ENCODE measurements at regions not wholly inside any gene's neighbourhood (a gene's known extent, or its start where the extent isn't known, plus 50 kb on each side); places are given as distances from the start of the nearest gene placed in this dataset.

- DNase-seq (ENCODE audit: low spot score) (no peak), ATAC-seq (ENCODE audit: low read depth) (no peak)
- no peaks in the 10 kb centered on the region for H3K9me3 ChIP-seq (ENCODE audit: severe bottlenecking)
- H3K36me3 ChIP-seq (ENCODE audit: low read depth), result no peaks in the 10 kb centered on the region
- no peak for TF ChIP-seq CTCF (IDR thresholded peaks at IDR 0.05; ENCODE audit: poor library complexity, severe bottlenecking)
- H3K4me1 ChIP-seq (ENCODE audit: insufficient read depth, poor library complexity, severe bottlenecking), result peaks cover 15% of the 10 kb centered on the region
- no peaks in the 10 kb centered on the region for H3K27me3 ChIP-seq (ENCODE audit: insufficient read depth, poor library complexity, severe bottlenecking)
- H3K27ac ChIP-seq (ENCODE audit: poor library complexity, severe bottlenecking), result no peak overlapping the region
- H3K4me3 ChIP-seq (ENCODE audit: severe bottlenecking), result no peak overlapping the region
These were observed 235.3 kb downstream of the PTTG2 start for GRCh38 chr4:38195486-38195885.

GRCh38 chr4:38195911-38196310 lies 235.7 kb downstream of the PTTG2 start:
- H3K4me1 ChIP-seq (ENCODE audit: insufficient read depth, poor library complexity, severe bottlenecking), result peaks cover 12% of the 10 kb centered on the region
- ATAC-seq (ENCODE audit: low read depth), result no peak
- DNase-seq (ENCODE audit: low spot score), result no peak
- H3K4me3 ChIP-seq (ENCODE audit: severe bottlenecking), result no peak overlapping the region
- H3K27me3 ChIP-seq (ENCODE audit: insufficient read depth, poor library complexity, severe bottlenecking), result no peaks in the 10 kb centered on the region
- TF ChIP-seq CTCF (IDR thresholded peaks at IDR 0.05; ENCODE audit: poor library complexity, severe bottlenecking), result no peak
- H3K36me3 ChIP-seq (ENCODE audit: low read depth), result no peaks in the 10 kb centered on the region
- H3K27ac ChIP-seq (ENCODE audit: poor library complexity, severe bottlenecking), result no peak overlapping the region
- no peaks in the 10 kb centered on the region for H3K9me3 ChIP-seq (ENCODE audit: severe bottlenecking)

- TF ChIP-seq CTCF (IDR thresholded peaks at IDR 0.05; ENCODE audit: poor library complexity, severe bottlenecking), result no peak
- Histone ChIP-seq H3K36me3 (ENCODE audit: low read depth) (no peaks in the 10 kb centered on the region), H3K27me3 (ENCODE audit: insufficient read depth, poor library complexity, severe bottlenecking) (no peaks in the 10 kb centered on the region), H3K4me1 (ENCODE audit: insufficient read depth, poor library complexity, severe bottlenecking) (no peaks in the 10 kb centered on the region), H3K4me3 (ENCODE audit: severe bottlenecking) (no peak overlapping the region), H3K27ac (ENCODE audit: poor library complexity, severe bottlenecking) (no peak overlapping the region), H3K9me3 (ENCODE audit: severe bottlenecking) (no peaks in the 10 kb centered on the region)
- DNase-seq (ENCODE audit: low spot score) (no peak), ATAC-seq (ENCODE audit: low read depth) (no peak)
These were observed 242.0 kb downstream of the PTTG2 start for GRCh38 chr4:38202242-38202641.

GRCh38 chr4:38203609-38204008 lies 243.4 kb downstream of the PTTG2 start:
- H3K27ac ChIP-seq (ENCODE audit: poor library complexity, severe bottlenecking), result no peak overlapping the region
- no peak overlapping the region for H3K4me3 ChIP-seq (ENCODE audit: severe bottlenecking)
- ATAC-seq (ENCODE audit: low read depth) (no peak), DNase-seq (ENCODE audit: low spot score) (no peak)
- no peaks in the 10 kb centered on the region for H3K4me1 ChIP-seq (ENCODE audit: insufficient read depth, poor library complexity, severe bottlenecking)
- TF ChIP-seq CTCF (IDR thresholded peaks at IDR 0.05; ENCODE audit: poor library complexity, severe bottlenecking), result no peak
- no peaks in the 10 kb centered on the region for H3K27me3 ChIP-seq (ENCODE audit: insufficient read depth, poor library complexity, severe bottlenecking)
- no peaks in the 10 kb centered on the region for H3K9me3 ChIP-seq (ENCODE audit: severe bottlenecking)
- H3K36me3 ChIP-seq (ENCODE audit: low read depth), result no peaks in the 10 kb centered on the region

- TF ChIP-seq CTCF (IDR thresholded peaks at IDR 0.05; ENCODE audit: poor library complexity, severe bottlenecking), result no peak
- no peaks in the 10 kb centered on the region for H3K36me3 ChIP-seq (ENCODE audit: low read depth)
- H3K27me3 ChIP-seq (ENCODE audit: insufficient read depth, poor library complexity, severe bottlenecking), result no peaks in the 10 kb centered on the region
- no peak overlapping the region for H3K27ac ChIP-seq (ENCODE audit: poor library complexity, severe bottlenecking)
- H3K4me3 ChIP-seq (ENCODE audit: severe bottlenecking), result no peak overlapping the region
- no peaks in the 10 kb centered on the region for H3K4me1 ChIP-seq (ENCODE audit: insufficient read depth, poor library complexity, severe bottlenecking)
- DNase-seq (ENCODE audit: low spot score), result no peak
- no peak for ATAC-seq (ENCODE audit: low read depth)
- no peaks in the 10 kb centered on the region for H3K9me3 ChIP-seq (ENCODE audit: severe bottlenecking)
These were observed 244.3 kb downstream of the PTTG2 start for GRCh38 chr4:38204339-38205035.

Data from RWPE2 (cell line).